Activated T-helper 2 cell treated with anti-CD3 and anti-CD28 coated beads, Interferon-gamma antibody, Interleukin-2, Interleukin-4, amounts not matched to agents 10 μg/mL and 5 μg/mL and 100 μg/mL, durations not matched to agents 14 hours and 24 hours and 36 hours (primary cell): ENCODE measurements at regions not wholly inside any gene's neighbourhood (a gene's known extent, or its start where the extent isn't known, plus 50 kb on each side); places are given as distances from the start of the nearest gene placed in this dataset.

Experiments used
- DNase-seq: peaks from one replicate; pipeline ENCODE4 v3.0.0; 2021; ENCODE audit warnings: low spot score
- H3K27ac Mint-ChIP-seq: one replicate; pipeline ENCODE4 v1.8.0; 2021; ENCODE audit warnings: mixed read lengths
- H3K27me3 Mint-ChIP-seq: one replicate; pipeline ENCODE4 v1.8.0; 2021; ENCODE audit warnings: low read depth, mixed read lengths
- H3K36me3 Mint-ChIP-seq: one replicate; pipeline ENCODE4 v1.8.0; 2021; ENCODE audit warnings: low read depth, mixed read lengths
- H3K4me1 Mint-ChIP-seq: one replicate; pipeline ENCODE4 v1.8.0; 2021; ENCODE audit warnings: low read depth, mixed read lengths
- H3K4me3 Mint-ChIP-seq: one replicate; pipeline ENCODE4 v1.8.0; 2021; ENCODE audit warnings: low read depth, mild to moderate bottlenecking, moderate library complexity, mixed read lengths
- H3K9me3 Mint-ChIP-seq: one replicate; pipeline ENCODE4 v1.8.0; 2021; ENCODE audit warnings: mixed read lengths
- intact Hi-C: fragments of 100-400 bp; cut with micrococcal nuclease; formaldehyde crosslinking; loops from one replicate; pipeline ENCODE4 v1.15.1; 2023

- Mint-ChIP-seq H3K4me3 (no peak overlapping the region), H3K36me3 (no peaks in the 10 kb centered on the region), H3K27me3 (no peaks in the 10 kb centered on the region), H3K4me1 (no peaks in the 10 kb centered on the region), H3K9me3 (no peaks in the 10 kb centered on the region), H3K27ac (no peak overlapping the region)
- intact Hi-C loops = no loop called here
- no peak for DNase-seq
These were observed 526.9 kb upstream of the SGCG start for GRCh38 chr13:22653866-22654265.

DNA sequence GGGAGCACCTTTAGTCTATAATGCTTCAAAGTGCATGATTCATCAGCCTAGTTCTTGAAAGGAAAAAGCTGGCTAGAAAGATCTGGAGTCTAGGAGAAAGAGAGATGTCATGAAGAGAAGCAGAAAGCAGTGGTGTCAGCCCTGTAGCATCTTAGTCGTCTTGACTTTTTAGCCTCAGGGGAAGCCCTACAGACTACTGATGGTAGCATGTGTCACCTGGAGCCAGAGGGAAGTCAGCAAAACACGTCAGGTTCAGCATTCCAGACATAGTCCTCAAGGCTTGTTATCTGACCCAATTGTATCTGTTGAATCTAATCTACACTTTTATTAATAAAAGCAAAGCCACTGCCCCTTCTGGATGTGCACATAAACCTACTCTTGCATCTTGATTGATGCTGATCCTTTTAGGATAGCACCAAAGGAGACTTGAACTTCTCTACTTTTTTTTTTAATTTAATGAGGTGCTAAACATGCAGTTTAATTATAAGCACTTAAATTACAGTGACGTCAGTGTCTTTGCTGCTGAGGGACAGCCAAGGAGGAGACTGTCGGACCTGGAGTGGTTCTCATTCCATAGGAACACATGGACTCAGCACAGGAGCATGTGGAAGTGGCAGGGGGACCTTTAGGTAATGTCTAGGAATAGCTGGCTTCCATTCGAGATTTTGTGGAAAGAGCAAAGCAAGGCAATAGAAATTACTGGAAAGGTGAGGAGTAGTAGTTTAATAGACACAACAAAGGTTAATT lies 525.5 kb upstream of the SGCG start:
- Mint-ChIP-seq H3K4me1 (no peaks in the 10 kb centered on the region), H3K9me3 (peaks cover 6% of the 10 kb centered on the region), H3K36me3 (no peaks in the 10 kb centered on the region), H3K27me3 (no peaks in the 10 kb centered on the region), H3K27ac (no peak overlapping the region), H3K4me3 (no peak overlapping the region)
- DNase-seq = no peak
- intact Hi-C loops = no loop called here

- no peaks in the 10 kb centered on the region for H3K27me3 Mint-ChIP-seq
- no peaks in the 10 kb centered on the region for H3K4me1 Mint-ChIP-seq
- H3K4me3 Mint-ChIP-seq = no peak overlapping the region
- DNase-seq = no peak
- peaks cover 13% of the 10 kb centered on the region for H3K9me3 Mint-ChIP-seq
- intact Hi-C loops = no loop called here
- no peaks in the 10 kb centered on the region for H3K36me3 Mint-ChIP-seq
- no peak overlapping the region for H3K27ac Mint-ChIP-seq
These were observed 518.0 kb upstream of the SGCG start for GRCh38 chr13:22662771-22663170.

GRCh38 chr13:22665506-22665905 lies 515.3 kb upstream of the SGCG start:
- H3K27ac Mint-ChIP-seq = no peak overlapping the region
- no peaks in the 10 kb centered on the region for H3K4me1 Mint-ChIP-seq
- DNase-seq = no peak
- no peaks in the 10 kb centered on the region for H3K27me3 Mint-ChIP-seq
- intact Hi-C loops = no loop called here
- H3K36me3 Mint-ChIP-seq = no peaks in the 10 kb centered on the region
- no peak overlapping the region for H3K4me3 Mint-ChIP-seq
- H3K9me3 Mint-ChIP-seq = peaks cover 12% of the 10 kb centered on the region

- Mint-ChIP-seq H3K4me1 (no peaks in the 10 kb centered on the region), H3K4me3 (no peak overlapping the region), H3K27ac (no peak overlapping the region), H3K27me3 (no peaks in the 10 kb centered on the region), H3K36me3 (no peaks in the 10 kb centered on the region), H3K9me3 (peaks cover 43% of the 10 kb centered on the region)
- intact Hi-C loops = no loop called here
- DNase-seq = no peak
These were observed 490.0 kb upstream of the SGCG start for GRCh38 chr13:22690756-22691155.

- no peak for DNase-seq
- no peak overlapping the region for H3K4me3 Mint-ChIP-seq
- peaks cover 44% of the 10 kb centered on the region for H3K9me3 Mint-ChIP-seq
- H3K27me3 Mint-ChIP-seq = no peaks in the 10 kb centered on the region
- intact Hi-C loops = no loop called here
- H3K4me1 Mint-ChIP-seq = no peaks in the 10 kb centered on the region
- no peaks in the 10 kb centered on the region for H3K36me3 Mint-ChIP-seq
- no peak overlapping the region for H3K27ac Mint-ChIP-seq
These were observed 487.1 kb upstream of the SGCG start for GRCh38 chr13:22693691-22694090.

DNA sequence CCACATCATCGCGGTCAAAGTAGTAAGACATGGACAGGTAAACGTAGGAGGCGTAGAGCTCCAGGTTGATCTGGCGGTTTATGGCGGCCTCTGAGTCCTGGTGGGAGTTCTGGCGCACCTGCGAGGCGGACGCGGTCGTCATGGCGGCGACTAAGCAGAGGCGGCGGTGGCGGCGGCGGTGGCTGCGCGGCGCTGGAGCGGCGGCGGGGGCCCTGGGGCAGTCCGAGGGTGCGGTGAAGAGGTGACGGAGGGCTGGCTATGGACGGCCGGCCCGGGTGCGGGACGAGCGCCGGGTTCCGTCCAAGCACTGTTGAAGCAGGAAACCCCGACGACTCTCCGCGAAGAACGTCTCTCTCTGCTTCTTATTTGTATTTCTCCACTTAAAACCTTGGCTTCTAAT lies 484.3 kb upstream of the SGCG start:
- Mint-ChIP-seq H3K4me3 (no peak overlapping the region), H3K9me3 (peaks cover 45% of the 10 kb centered on the region), H3K27me3 (no peaks in the 10 kb centered on the region), H3K36me3 (no peaks in the 10 kb centered on the region), H3K27ac (no peak overlapping the region), H3K4me1 (no peaks in the 10 kb centered on the region)
- intact Hi-C loops = no loop called here
- no peak for DNase-seq

DNA sequence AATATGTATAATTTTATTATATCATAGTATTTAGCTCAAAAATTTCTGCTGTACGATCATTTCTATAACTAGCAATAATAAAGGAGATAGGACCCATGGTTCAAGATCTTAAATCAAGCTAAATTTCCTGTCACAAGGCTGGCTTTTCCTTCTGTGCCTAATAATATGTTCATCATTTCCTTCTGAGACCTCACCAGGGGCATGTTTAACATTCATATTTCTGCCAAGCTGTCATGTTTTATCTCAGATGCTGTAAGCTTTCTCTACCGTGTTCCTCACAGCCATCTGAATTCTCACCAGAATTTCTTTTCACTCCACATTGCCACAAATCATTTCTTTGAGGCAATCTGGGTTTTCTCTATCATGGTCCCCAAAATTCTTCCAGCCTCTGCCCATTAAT lies 482.3 kb upstream of the SGCG start:
- intact Hi-C loops = no loop called here
- no peaks in the 10 kb centered on the region for H3K27me3 Mint-ChIP-seq

GRCh38 chr13:22700246-22700887 lies 480.4 kb upstream of the SGCG start:
- intact Hi-C loops = no loop called here
- H3K36me3 Mint-ChIP-seq = no peaks in the 10 kb centered on the region
- H3K27me3 Mint-ChIP-seq = no peaks in the 10 kb centered on the region
- no peaks in the 10 kb centered on the region for H3K4me1 Mint-ChIP-seq
- H3K9me3 Mint-ChIP-seq = peaks cover 32% of the 10 kb centered on the region
- DNase-seq = no peak
- H3K27ac Mint-ChIP-seq = no peak overlapping the region
- H3K4me3 Mint-ChIP-seq = no peak overlapping the region

More for the DNA sequence above, 482.3 kb upstream of the SGCG start:
- DNase-seq = no peak
- H3K9me3 Mint-ChIP-seq = peaks cover 38% of the 10 kb centered on the region
- H3K4me3 Mint-ChIP-seq = no peak overlapping the region
- no peak overlapping the region for H3K27ac Mint-ChIP-seq
- no peaks in the 10 kb centered on the region for H3K36me3 Mint-ChIP-seq
- H3K4me1 Mint-ChIP-seq = no peaks in the 10 kb centered on the region

DNA sequence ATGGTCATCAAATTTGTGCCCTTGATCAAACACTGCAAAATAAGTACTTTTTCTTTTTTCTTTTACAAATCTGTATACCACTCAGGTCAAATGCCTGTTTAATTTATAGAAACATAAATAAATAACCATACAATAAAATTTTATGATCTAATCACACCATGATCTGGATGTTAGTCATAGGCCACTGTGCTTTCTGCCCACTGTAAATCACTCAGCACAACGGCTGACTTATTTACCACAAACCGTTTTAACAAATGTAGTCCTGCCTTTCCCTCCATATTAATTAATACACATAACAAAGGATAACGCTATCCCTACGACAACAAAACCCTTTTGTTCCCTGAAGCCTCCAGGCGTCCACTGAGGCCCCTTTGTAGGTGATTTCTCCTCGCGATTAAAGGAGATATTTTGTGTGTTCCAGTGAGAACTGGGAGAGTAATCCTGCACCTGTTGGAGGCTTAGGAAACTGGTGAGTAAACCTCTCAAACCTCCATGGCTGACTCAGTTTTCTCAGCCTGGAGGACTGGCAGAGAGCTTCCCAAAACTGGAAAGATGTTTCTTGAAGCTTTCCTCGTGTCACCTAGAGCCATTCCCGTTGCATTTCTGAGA lies 477.1 kb upstream of the SGCG start:
- Mint-ChIP-seq H3K27me3 (no peaks in the 10 kb centered on the region), H3K36me3 (no peaks in the 10 kb centered on the region), H3K9me3 (peaks cover 24% of the 10 kb centered on the region), H3K4me3 (no peak overlapping the region), H3K27ac (no peak overlapping the region), H3K4me1 (no peaks in the 10 kb centered on the region)
- intact Hi-C loops = no loop called here
- DNase-seq = no peak

DNA sequence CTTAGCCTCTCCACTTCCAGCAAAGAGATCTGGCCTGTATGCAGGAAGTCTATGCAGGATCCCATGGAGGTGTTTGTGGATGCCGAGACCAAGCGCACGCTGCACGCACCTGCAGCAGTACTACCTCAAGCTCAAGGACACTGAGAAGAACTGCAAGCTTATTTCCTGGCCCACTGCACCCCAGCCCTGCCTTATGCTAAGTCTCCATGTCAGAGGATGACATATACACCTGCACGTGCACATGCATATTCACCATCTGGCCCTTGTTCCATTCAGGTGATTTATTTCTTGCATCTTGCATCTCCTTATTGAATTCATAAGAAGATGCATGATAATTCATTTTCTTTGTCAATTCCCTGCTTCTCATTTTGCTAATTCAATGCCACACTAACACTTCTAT lies 472.8 kb upstream of the SGCG start:
- Mint-ChIP-seq H3K9me3 (peaks cover 13% of the 10 kb centered on the region), H3K4me3 (no peak overlapping the region), H3K27ac (no peak overlapping the region), H3K36me3 (no peaks in the 10 kb centered on the region), H3K4me1 (no peaks in the 10 kb centered on the region), H3K27me3 (no peaks in the 10 kb centered on the region)
- intact Hi-C loops = no loop called here
- DNase-seq = no peak

GRCh38 chr13:22717036-22717435 lies 463.7 kb upstream of the SGCG start:
- no peaks in the 10 kb centered on the region for H3K9me3 Mint-ChIP-seq
- H3K27ac Mint-ChIP-seq = no peak overlapping the region
- no peak overlapping the region for H3K4me3 Mint-ChIP-seq
- intact Hi-C loops = no loop called here
- DNase-seq = no peak
- no peaks in the 10 kb centered on the region for H3K27me3 Mint-ChIP-seq
- no peaks in the 10 kb centered on the region for H3K4me1 Mint-ChIP-seq
- H3K36me3 Mint-ChIP-seq = no peaks in the 10 kb centered on the region

- intact Hi-C loops = no loop called here
- no peak overlapping the region for H3K27ac Mint-ChIP-seq
- no peak for DNase-seq
- H3K36me3 Mint-ChIP-seq = no peaks in the 10 kb centered on the region
- H3K4me3 Mint-ChIP-seq = no peak overlapping the region
- no peaks in the 10 kb centered on the region for H3K27me3 Mint-ChIP-seq
- no peaks in the 10 kb centered on the region for H3K4me1 Mint-ChIP-seq
- H3K9me3 Mint-ChIP-seq = peaks cover 10% of the 10 kb centered on the region
These were observed 454.1 kb upstream of the SGCG start for GRCh38 chr13:22726726-22727125.
